H9 (cell line): ENCODE measurements at regions not wholly inside any gene's neighbourhood (a gene's known extent, or its start where the extent isn't known, plus 50 kb on each side); places are given as distances from the start of the nearest gene placed in this dataset.

Source experiments
- DNase-seq: peaks from one replicate; pipeline ENCODE4 v3.0.0-alpha.2; 2017
- H2AFZ ChIP-seq: one replicate; pipeline ENCODE4 v1.6.1; 2013; ENCODE audit warnings: mild to moderate bottlenecking, low read length, control low read depth, moderate library complexity
- H2AK5ac ChIP-seq: 2 replicates; pipeline ENCODE4 v1.6.1; 2013; ENCODE audit warnings: low read length, control low read depth, mixed read lengths; ENCODE audit not compliant: insufficient read length
- H2BK120ac ChIP-seq: one replicate; pipeline ENCODE4 v1.6.1; 2013; ENCODE audit warnings: low read depth, mild to moderate bottlenecking, low read length, control low read depth, inconsistent platforms; ENCODE audit not compliant: poor library complexity, severe bottlenecking
- H2BK12ac ChIP-seq: 2 replicates; pipeline ENCODE4 v1.6.1; 2013; ENCODE audit warnings: low read length, control low read depth, mixed read lengths, low read depth; ENCODE audit not compliant: insufficient read length
- H2BK15ac ChIP-seq: 2 replicates; pipeline ENCODE4 v1.6.1; 2013; ENCODE audit warnings: low read depth, low read length, control low read depth
- H2BK20ac ChIP-seq: one replicate; pipeline ENCODE4 v1.6.1; 2013; ENCODE audit warnings: low read depth, mild to moderate bottlenecking, low read length, control low read depth, inconsistent platforms; ENCODE audit not compliant: poor library complexity, severe bottlenecking
- H2BK5ac ChIP-seq: 2 replicates; pipeline ENCODE4 v1.6.1; 2013; ENCODE audit warnings: low read length, control low read depth, mixed read lengths; ENCODE audit not compliant: insufficient read length
- H3K14ac ChIP-seq: 2 replicates; pipeline ENCODE4 v1.6.1; 2013; ENCODE audit warnings: low read length, control low read depth; ENCODE audit not compliant: insufficient read depth
- H3K18ac ChIP-seq: 2 replicates; pipeline ENCODE4 v1.6.1; 2013; ENCODE audit warnings: low read depth, mild to moderate bottlenecking, mixed read lengths, low read length, control low read depth; ENCODE audit not compliant: insufficient read length
- H3K23ac ChIP-seq: 2 replicates; pipeline ENCODE4 v1.6.1; 2013; ENCODE audit warnings: low read length, control low read depth, mixed read lengths, low read depth; ENCODE audit not compliant: insufficient read length
- H3K23me2 ChIP-seq: 2 replicates; pipeline ENCODE4 v1.6.1; 2013; ENCODE audit warnings: low read depth, mild to moderate bottlenecking, mixed read lengths, low read length, control low read depth; ENCODE audit not compliant: insufficient read length, poor library complexity, severe bottlenecking
- H3K27ac ChIP-seq: 2 replicates; pipeline ENCODE4 v1.5.1; 2013; ENCODE audit warnings: low read length, control low read depth, mixed read lengths, low read depth; ENCODE audit not compliant: insufficient read length
- H3K27me3 ChIP-seq: 2 replicates; pipeline ENCODE4 v1.6.1; 2013; ENCODE audit warnings: low read length, control low read depth, inconsistent platforms; ENCODE audit not compliant: insufficient read depth
- H3K4ac ChIP-seq: 2 replicates; pipeline ENCODE4 v1.6.1; 2013; ENCODE audit warnings: low read depth, mild to moderate bottlenecking, control low read depth, inconsistent platforms, low read length, moderate library complexity
- H3K4me1 ChIP-seq: 2 replicates; pipeline ENCODE4 v1.6.1; 2013; ENCODE audit warnings: low read length, control low read depth, inconsistent platforms; ENCODE audit not compliant: insufficient read depth
- H3K4me2 ChIP-seq: 2 replicates; pipeline ENCODE4 v1.6.1; 2013; ENCODE audit warnings: low read length, control low read depth, mixed read lengths; ENCODE audit not compliant: insufficient read length, insufficient read depth
- H3K56ac ChIP-seq: 2 replicates; pipeline ENCODE4 v1.6.1; 2013; ENCODE audit warnings: low read depth, mild to moderate bottlenecking, mixed read lengths, low read length, control low read depth; ENCODE audit not compliant: insufficient read length
- H3K79me1 ChIP-seq: 2 replicates; pipeline ENCODE4 v1.6.1; 2013; ENCODE audit warnings: low read depth, mild to moderate bottlenecking, moderate library complexity, low read length, control low read depth, inconsistent platforms; ENCODE audit not compliant: insufficient read depth, poor library complexity, severe bottlenecking
- H3K79me2 ChIP-seq: 2 replicates; pipeline ENCODE4 v1.6.1; 2013; ENCODE audit warnings: low read length, control low read depth, inconsistent platforms; ENCODE audit not compliant: insufficient read depth
- H3K9ac ChIP-seq: 2 replicates; pipeline ENCODE4 v1.6.1; 2013; ENCODE audit warnings: low read length, control low read depth, mixed read lengths; ENCODE audit not compliant: insufficient read length; ENCODE audit errors: extremely low read depth
- H3K9me3 ChIP-seq: one replicate; pipeline ENCODE4 v1.6.1; 2013; ENCODE audit warnings: low read depth, low read length, inconsistent platforms; ENCODE audit not compliant: control insufficient read depth
- H3T11ph ChIP-seq: one replicate; pipeline ENCODE4 v1.6.1; 2013; ENCODE audit warnings: mild to moderate bottlenecking, low read length, control low read depth, inconsistent platforms
- H4K20me1 ChIP-seq: one replicate; pipeline ENCODE4 v1.6.1; 2013; ENCODE audit not compliant: control insufficient read depth, insufficient read length, insufficient read depth
- H4K5ac ChIP-seq: 2 replicates; pipeline ENCODE4 v1.6.1; 2013; ENCODE audit warnings: low read depth, mild to moderate bottlenecking, mixed read lengths, low read length, control low read depth; ENCODE audit not compliant: insufficient read length
- H4K8ac ChIP-seq: replicated peaks from 2 replicates; pipeline ENCODE4 v1.6.1; 2013; ENCODE audit warnings: low read length, control low read depth, mixed read lengths, low read depth; ENCODE audit not compliant: insufficient read length
- H4K91ac ChIP-seq: 2 replicates; pipeline ENCODE4 v1.6.1; 2013; ENCODE audit warnings: low read depth, mild to moderate bottlenecking, moderate library complexity, mixed read lengths, low read length, control low read depth; ENCODE audit not compliant: insufficient read length
- H3K27ac Mint-ChIP-seq, 3 experiments: 2 replicates in 2 of 3; 3 replicates in 1 of 3; pipeline ENCODE4 v1.8.0; 2020 to 2021; ENCODE audit warnings: mixed read lengths in 3 of 3, mild to moderate bottlenecking in 1 of 3, moderate library complexity in 1 of 3
- H3K27me3 Mint-ChIP-seq: 2 replicates; pipeline ENCODE4 v1.8.0; 2021; ENCODE audit warnings: low read depth, mild to moderate bottlenecking, moderate library complexity, mixed read lengths
- H3K36me3 Mint-ChIP-seq, 3 experiments: 2 replicates in 2 of 3; 3 replicates in 1 of 3; pipeline ENCODE4 v1.8.0; 2020 to 2021; ENCODE audit warnings: low read depth in 3 of 3, mixed read lengths in 3 of 3; ENCODE audit not compliant: insufficient read depth in 1 of 3
- H3K4me1 Mint-ChIP-seq, 2 experiments: 2 replicates each; pipeline ENCODE4 v1.8.0; 2020; ENCODE audit warnings: mixed read lengths in 2 of 2
- H3K4me3 Mint-ChIP-seq, 2 experiments: 2 replicates in 1 of 2; 3 replicates in 1 of 2; pipeline ENCODE4 v1.8.0; 2020 to 2021; ENCODE audit warnings: mild to moderate bottlenecking in 2 of 2, mixed read lengths in 2 of 2, moderate library complexity in 1 of 2
- H3K9me3 Mint-ChIP-seq, 2 experiments: 2 replicates in 1 of 2; 3 replicates in 1 of 2; pipeline ENCODE4 v1.8.0; 2020; ENCODE audit warnings: mild to moderate bottlenecking in 2 of 2, mixed read lengths in 2 of 2, moderate library complexity in 1 of 2
- CTCF ChIP-seq: fragments of 200-600 bp; sonication (generic); conservative IDR thresholded peaks from 3 replicates; pipeline ENCODE4 v1.8.0; 2021; ENCODE audit warnings: antibody characterized with exemption, mild to moderate bottlenecking

DNA sequence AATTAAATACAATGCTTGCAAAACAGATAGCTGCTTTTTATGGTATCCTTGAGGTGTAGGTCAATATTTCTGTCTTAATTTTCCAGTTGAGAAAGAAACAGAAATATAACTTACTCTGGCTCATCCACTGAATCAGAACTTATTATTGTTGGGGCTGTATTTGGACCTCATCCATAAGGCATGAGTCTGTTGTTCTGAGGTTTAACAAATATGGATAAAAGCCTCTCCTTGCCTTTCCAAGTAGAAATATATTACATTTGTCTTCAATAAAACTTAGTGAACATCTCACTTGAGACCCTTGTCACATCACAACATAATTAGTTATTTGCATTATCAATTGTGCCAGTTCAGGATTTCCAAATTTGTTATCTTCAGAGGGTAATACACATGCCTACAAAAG is 525.8 kb downstream of the AGTPBP1 start:
- Histone ChIP-seq H4K8ac (no peak overlapping the region), H3K9me3 (no peaks in the 10 kb centered on the region), H2BK5ac (no peak overlapping the region), H3K56ac (no peak overlapping the region), H2BK15ac (no peak overlapping the region), H3K14ac (no peak overlapping the region), H3K18ac (no peak overlapping the region), H4K91ac (no peak overlapping the region), H2BK20ac (no peak overlapping the region), H2BK12ac (no peak overlapping the region), H3K4me1 (no peaks in the 10 kb centered on the region), H2BK120ac (no peak overlapping the region), H3K79me1 (no peaks in the 10 kb centered on the region), H4K20me1 (no peaks in the 10 kb centered on the region), H2AFZ (no peak overlapping the region), H3K27ac (no peak overlapping the region), H3K23me2 (no peaks in the 10 kb centered on the region), H4K5ac (no peak overlapping the region), H2AK5ac (no peak overlapping the region), H3K23ac (no peak overlapping the region), H3K4me2 (no peak overlapping the region), H3T11ph (no peak overlapping the region), H3K4ac (no peak overlapping the region), H3K9ac (no peak overlapping the region), H3K27me3 (no peaks in the 10 kb centered on the region), H3K79me2 (no peaks in the 10 kb centered on the region)
- Mint-ChIP-seq H3K4me3 (no peak overlapping the region), H3K27ac (no peak overlapping the region), H3K9me3 (no peaks in the 10 kb centered on the region), H3K27me3 (no peaks in the 10 kb centered on the region; the same call in 1 of the 2 replicates), H3K36me3 (no peaks in the 10 kb centered on the region), H3K4me1 (peaks cover 27 to 42% of the 10 kb centered on the region in 2 experiments)
- DNase-seq, result no peak
- TF ChIP-seq CTCF, result no peak
